HEK293T (cell line): ENCODE measurements at regions not wholly inside any gene's neighbourhood (a gene's known extent, or its start where the extent isn't known, plus 50 kb on each side); places are given as distances from the start of the nearest gene placed in this dataset.

Source experiments
- BHLHE40 ChIP-seq: fragments of 450-650 bp; IDR thresholded peaks from 2 replicates; pipeline ENCODE4 v1.6.1; 2016; ENCODE audit warnings: mild to moderate bottlenecking, moderate library complexity, borderline replicate concordance
- ELF4 ChIP-seq: fragments of 450-650 bp; IDR thresholded peaks from 2 replicates; pipeline ENCODE4 v1.6.1; 2017; ENCODE audit warnings: antibody characterized with exemption
- FOXA1 ChIP-seq: fragments of 450-650 bp; IDR thresholded peaks from 2 replicates; pipeline ENCODE4 v1.6.1; 2016; ENCODE audit warnings: mild to moderate bottlenecking
- HDGF ChIP-seq: fragments of 450-650 bp; IDR thresholded peaks from 2 replicates; pipeline ENCODE4 v1.6.1; 2017; ENCODE audit warnings: antibody characterized with exemption, borderline replicate concordance
- NFRKB ChIP-seq: fragments of 450-650 bp; IDR thresholded peaks from 2 replicates; pipeline ENCODE4 v1.6.1; 2016; ENCODE audit warnings: mild to moderate bottlenecking, moderate library complexity

DNA sequence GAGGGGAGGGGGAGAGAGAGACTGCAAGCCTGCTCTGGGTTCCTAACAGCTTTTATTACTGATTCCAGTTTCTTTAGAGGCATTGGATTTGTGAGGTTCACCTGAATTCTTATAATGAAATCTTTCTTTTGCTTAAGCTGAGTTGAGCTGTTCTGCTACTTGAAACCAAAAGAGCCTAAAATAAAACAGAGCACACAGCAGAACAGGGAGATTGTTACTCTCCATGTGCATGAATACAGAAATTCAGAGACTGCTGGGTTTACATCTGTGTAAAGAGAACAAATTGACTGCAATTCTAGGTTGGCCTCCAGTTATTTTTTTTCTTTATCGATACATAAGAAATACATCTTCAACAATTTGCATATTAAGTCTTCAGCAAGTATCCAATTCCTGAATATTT lies 168.8 kb upstream of the NRIP1 start:
- TF ChIP-seq BHLHE40 (no peak), ELF4 (no peak), FOXA1 (no peak), NFRKB (no peak), HDGF (no peak)
